Tongue (tissue), 1 donor: ENCODE measurements at regions not wholly inside any gene's neighbourhood (a gene's known extent, or its start where the extent isn't known, plus 50 kb on each side); places are given as distances from the start of the nearest gene placed in this dataset.
"Not testable (repeated sequence)": the region's sequence is repeated elsewhere in the genome, so short reads cannot be mapped to it uniquely, and the experiment has no call there.

Experiments used
- DNase-seq: peaks from one replicate; pipeline ENCODE4 v3.0.0-alpha.2; 2015

DNA sequence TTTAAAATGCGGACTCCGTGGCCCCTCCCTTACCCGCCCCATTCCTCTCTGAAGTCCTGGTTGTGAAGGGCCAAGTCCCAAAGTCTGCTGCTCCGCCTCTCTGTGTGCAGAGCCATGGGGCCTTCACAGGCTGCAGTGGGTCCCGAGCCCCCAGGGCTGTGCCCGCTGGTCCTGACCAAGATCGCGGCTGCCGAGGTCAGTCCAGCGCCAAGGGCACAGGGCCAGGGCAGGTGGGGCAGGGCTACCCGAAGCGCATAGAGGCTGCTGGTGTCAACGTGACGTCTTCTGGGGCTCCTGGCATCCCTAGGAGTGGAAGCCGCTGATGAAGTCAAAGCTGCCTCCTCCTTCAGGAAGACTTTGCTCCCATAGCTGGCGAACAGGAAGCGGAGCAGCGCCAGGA, 858.8 kb downstream of the TUBA3C start:
- DNase-seq = not testable (repeated sequence)

- DNase-seq = not testable (repeated sequence)
Measured at GRCh38 chr13:18319653-18320052, 862.0 kb downstream of the TUBA3C start.

DNA sequence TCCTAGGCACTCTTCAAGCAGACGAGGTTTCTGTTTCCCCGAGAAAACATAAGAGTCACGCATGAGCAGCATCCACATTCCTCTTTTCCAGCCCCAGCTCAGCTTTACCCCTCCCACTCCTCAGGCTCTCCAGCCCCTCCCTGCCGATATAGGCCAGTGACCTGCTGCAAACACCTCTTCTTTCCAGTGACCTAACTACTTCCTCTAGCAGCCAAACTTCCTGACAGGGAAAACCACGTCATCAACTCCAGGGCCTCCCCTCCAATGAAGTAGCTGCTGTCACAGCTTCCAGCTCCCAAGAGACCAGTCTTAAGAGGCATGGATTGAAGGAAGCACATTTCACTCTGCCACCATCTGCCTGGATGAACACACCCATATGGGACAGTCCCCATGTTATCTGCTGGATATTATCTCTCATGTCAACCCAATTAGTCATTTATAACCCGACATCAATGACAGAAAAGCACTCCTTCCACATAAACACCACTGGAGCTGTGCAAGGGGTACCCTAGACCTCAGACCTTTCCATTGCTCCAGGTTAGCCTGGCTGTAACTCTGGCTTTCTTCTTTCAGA, 878.3 kb downstream of the TUBA3C start:
- not testable (repeated sequence) for DNase-seq

- not testable (repeated sequence) for DNase-seq
Measured at GRCh38 chr13:18300968-18301367, 880.7 kb downstream of the TUBA3C start.

- not testable (repeated sequence) for DNase-seq
Measured at GRCh38 chr13:18297359-18297758, 884.3 kb downstream of the TUBA3C start.

DNA sequence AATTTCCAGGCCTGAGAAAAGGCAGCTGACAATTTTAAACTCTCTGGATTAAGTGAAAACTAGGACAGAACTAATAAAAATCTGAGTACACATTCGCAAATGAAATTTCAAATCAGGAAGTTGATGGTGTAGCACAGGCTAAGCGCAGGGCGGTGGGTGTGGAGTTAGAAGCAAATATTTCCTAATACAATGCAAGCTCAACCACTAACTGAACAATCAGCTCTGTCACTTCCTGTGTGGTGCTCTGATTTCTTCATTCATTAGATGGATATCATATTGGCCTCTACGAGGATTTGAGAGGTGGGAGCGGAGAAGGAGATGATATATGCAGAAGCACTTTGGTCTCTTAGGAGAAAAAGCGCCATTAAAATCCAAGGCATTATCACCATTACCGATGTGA, 885.0 kb downstream of the TUBA3C start:
- not testable (repeated sequence) for DNase-seq

DNA sequence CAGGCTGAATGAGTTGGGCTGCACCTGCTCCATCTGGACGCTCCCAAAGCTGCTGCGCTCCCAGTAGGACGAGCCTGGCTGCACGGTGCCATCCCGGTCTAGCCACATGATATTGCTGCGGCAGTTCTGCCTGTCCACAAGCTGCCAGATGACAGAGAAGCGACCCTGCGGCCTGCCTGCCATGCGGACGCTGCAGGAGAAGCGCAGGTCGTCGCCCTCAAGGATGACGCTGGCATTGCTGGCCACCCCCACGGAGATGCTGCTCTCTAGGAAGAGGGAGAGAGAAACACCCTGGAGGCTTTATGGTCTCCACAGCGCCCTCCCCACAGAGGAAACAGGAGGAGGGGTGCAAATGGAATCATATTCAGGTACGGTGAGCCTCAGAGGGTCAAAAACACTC, 887.3 kb downstream of the TUBA3C start:
- DNase-seq = not testable (repeated sequence)

DNA sequence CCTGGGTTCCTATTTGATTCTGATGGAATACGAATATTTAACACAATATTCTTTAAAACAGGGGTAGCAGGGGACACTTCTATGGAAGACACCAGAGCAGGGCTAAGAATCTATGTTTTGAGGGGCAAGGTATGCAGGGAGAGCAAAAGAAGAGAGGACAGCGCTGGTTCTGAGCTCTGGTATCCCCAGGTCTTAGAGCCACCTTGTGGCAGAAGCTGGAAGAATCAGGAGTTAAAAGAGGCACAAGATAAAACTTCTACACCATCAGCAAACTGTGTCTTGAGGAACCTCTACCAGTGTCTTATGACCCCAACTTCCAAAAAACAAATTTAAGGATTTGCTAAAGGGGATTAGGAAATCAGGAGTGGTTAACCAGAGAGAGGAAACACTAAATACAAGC, 894.8 kb downstream of the TUBA3C start:
- DNase-seq = not testable (repeated sequence)

- not testable (repeated sequence) for DNase-seq
Measured at GRCh38 chr13:18285663-18286062, 896.0 kb downstream of the TUBA3C start.

- DNase-seq = not testable (repeated sequence)
Measured at GRCh38 chr13:18284040-18284439, 897.6 kb downstream of the TUBA3C start.

DNA sequence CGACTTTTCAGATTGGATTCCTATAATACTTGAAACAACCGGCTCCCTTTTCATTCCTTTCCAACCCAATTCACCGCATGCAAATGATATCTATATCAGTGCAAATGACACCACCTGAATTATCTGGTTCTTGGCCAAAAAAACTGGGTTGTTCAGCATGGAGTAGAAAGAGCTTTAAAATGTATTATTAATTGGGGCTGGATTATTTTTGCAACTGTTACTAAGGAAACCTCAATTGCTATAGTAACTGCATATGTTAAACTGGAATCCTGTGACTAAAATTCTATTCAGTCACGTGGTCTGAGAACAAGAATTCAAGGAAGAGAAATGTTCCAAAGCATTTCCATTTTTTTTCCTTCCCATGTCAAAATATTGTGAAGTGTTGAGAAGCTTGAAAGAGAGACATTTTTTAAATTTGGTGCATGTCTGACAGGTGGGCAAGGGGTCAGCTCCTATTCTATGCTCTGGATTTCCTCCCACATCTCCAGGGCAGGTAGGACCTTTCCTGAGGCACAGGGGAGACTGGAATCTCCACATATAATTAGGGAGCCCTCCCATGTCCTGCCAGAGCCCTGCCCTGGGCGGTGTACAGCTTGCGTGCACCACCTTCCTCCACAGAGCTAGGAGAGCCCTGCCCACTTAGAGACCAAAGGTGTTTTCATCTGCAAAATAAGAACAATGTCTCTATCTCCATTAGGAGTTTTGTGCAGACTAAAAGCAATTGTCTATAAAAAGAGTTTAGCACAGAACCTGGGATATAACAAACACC, 899.6 kb downstream of the TUBA3C start:
- DNase-seq = not testable (repeated sequence)

DNA sequence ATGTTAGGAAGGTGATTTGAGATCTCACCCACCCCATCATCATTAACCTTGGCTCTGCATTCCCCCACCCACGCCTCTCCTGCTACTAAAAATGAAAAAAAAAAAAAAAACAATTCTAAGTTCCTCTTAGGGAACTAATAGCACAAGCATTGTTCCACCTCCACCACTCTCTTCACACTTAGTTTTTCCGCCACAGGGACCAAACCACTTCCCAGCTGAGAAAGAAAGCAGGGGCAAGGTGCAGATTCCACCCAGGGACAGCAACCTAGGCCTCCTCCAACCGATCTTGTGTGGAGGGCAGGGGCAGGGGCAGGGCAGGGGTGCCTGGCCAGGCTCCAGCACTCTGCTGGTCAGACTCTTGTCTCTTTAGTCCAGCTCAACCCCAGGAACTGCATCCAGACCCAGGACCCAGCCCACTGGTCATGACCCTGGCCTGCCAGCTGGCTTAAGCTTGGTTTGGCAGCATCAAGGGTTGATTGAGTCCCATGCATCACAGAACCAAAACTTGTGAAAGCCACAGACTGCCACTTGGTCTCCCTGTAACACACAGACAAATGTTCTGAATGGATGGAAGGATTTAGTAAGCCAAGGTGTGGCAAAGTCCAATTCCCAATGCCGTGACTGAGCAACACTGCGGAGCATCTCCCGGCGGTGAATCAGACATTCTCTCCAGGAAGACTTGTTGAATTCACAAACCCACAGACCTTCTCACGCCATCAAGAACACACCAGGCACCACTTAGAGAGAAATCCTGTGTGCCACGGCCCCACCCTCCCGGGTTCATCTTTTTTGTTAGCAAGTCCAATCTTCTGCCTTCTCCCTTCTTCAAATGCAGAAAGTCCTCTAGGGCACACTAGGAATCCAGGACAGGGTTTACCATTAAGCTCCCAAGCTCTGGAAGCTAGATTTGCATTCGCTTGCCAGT, 900.5 kb downstream of the TUBA3C start:
- DNase-seq = not testable (repeated sequence)

- not testable (repeated sequence) for DNase-seq
Measured at GRCh38 chr13:18279971-18280370, 901.7 kb downstream of the TUBA3C start.

- DNase-seq = not testable (repeated sequence)
Measured at GRCh38 chr13:18277372-18277771, 904.3 kb downstream of the TUBA3C start.

- not testable (repeated sequence) for DNase-seq
Measured at GRCh38 chr13:18276280-18276679, 905.3 kb downstream of the TUBA3C start.

- not testable (repeated sequence) for DNase-seq
Measured at GRCh38 chr13:18273785-18274514, 907.7 kb downstream of the TUBA3C start.

- not testable (repeated sequence) for DNase-seq
Measured at GRCh38 chr13:18258801-18259419, 922.7 kb downstream of the TUBA3C start.

DNA sequence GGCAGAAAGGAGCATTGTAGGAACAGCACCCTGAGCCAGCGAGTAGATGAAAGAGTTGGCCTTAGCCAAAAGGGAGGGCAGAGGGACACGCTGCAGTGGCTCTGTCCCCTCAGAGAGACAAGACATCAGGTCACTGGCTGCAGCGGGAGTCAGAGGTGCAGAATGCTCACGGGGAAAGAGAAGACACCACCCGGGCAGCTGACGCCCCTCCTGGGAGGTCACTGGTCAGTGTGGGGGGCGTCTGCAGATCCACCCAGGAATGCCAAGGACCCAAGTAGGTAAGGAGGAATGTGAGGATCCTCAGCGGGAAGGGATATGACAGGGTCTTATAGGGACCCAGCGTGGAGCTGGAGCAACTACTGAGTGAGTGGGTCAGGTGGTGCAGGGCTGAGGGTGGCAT, 923.9 kb downstream of the TUBA3C start:
- DNase-seq = not testable (repeated sequence)

DNA sequence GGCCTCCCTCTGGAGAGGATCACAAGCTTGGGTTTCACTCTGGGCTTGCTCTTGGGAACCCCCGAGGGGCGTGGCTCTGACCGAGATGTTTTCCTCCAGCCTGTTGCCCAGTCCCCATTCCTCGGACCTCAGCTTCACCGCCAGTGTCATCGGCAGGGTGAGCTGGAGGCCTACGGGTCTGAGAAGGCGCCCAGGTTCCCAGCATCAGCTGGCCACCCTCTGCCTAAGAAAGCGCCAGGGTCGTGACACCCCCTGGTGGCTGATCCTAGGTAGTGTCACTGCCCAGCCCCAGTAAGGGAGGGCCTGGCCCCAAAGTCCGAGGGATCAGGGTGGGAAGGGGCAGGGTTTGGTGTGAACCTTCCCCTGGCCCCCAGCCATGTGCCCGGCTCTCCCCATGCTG, 928.8 kb downstream of the TUBA3C start:
- DNase-seq = not testable (repeated sequence)

DNA sequence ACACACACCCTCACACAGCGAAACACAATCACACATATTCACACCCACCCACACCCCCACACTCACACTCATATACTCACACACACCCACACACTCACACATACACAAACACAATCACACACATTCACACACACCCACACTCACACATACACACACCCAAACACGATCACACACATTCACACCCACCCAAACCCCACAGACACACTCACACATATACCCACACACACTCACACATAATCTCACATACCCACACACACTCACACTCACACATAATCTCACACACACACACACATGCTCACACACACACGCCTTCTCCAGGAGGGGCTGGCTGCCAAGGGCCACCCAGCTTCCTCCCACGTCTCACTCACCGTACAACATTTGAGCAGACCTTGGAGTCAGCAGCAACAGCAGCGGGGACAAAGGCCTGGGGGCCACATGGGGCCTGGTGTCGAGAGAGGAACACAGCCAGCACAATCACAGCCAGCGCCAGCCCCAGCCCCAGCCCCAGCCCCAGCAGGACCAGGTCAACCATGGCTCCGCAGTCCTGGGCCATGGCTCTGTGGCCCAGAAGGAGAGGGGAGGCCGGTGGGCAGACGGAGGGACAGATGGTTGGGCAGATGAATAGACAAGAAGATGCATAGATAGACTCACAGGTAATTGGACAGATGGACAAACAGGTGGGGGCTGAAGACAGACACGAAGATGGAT, 932.9 kb downstream of the TUBA3C start:
- DNase-seq = not testable (repeated sequence)

- not testable (repeated sequence) for DNase-seq
Measured at GRCh38 chr13:18240086-18240485, 941.5 kb downstream of the TUBA3C start.
